ENCODE measurements at regions not wholly inside any gene's neighbourhood (a gene's known extent, or its start where the extent isn't known, plus 50 kb on each side); places are given as distances from the start of the nearest gene placed in this dataset.

DNA sequence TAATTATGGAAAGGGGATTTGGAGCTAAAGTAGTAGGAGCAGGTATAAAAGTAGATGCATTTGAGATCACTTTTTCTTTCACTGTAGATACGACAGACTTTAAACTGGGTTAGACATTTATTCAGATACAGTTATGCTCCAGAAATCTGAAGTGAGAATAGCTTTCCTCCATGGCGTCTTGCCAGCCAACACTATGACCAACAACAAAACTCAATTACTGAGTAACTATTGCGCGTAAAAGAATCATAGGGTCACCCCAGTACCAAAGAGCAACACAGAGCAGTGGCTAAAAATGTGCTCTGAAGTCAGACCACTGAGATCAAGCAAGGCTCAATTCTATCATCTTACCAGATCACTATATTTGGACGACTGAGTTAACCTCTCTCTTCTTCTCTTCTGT lies 262.5 kb upstream of the SORCS1 start:
- TF ChIP-seq, protein P1, sequence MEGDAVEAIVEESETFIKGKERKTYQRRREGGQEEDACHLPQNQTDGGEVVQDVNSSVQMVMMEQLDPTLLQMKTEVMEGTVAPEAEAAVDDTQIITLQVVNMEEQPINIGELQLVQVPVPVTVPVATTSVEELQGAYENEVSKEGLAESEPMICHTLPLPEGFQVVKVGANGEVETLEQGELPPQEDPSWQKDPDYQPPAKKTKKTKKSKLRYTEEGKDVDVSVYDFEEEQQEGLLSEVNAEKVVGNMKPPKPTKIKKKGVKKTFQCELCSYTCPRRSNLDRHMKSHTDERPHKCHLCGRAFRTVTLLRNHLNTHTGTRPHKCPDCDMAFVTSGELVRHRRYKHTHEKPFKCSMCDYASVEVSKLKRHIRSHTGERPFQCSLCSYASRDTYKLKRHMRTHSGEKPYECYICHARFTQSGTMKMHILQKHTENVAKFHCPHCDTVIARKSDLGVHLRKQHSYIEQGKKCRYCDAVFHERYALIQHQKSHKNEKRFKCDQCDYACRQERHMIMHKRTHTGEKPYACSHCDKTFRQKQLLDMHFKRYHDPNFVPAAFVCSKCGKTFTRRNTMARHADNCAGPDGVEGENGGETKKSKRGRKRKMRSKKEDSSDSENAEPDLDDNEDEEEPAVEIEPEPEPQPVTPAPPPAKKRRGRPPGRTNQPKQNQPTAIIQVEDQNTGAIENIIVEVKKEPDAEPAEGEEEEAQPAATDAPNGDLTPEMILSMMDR (IDR thresholded peaks at IDR 0.05 in 8 of 11, conservative IDR thresholded peaks at IDR 0.05 in 3 of 11): no peak
- TF ChIP-seq POLR2AphosphoS5 (IDR thresholded peaks at IDR 0.05) (no peak), POLR2A (IDR thresholded peaks at IDR 0.05) (no peak)

All from spleen (tissue), 7 donors.